Fibroblast of lung (primary cell): ENCODE measurements at regions not wholly inside any gene's neighbourhood (a gene's known extent, or its start where the extent isn't known, plus 50 kb on each side); places are given as distances from the start of the nearest gene placed in this dataset.

Experiments used
- CTCF ChIP-seq, 2 donors: IDR thresholded peaks in 1 of 2; conservative IDR thresholded peaks in 1 of 2; 1 replicate in 1 of 2; 2 replicates in 1 of 2; pipeline ENCODE4 v1.5.1; 2011 to 2012; ENCODE audit warnings: low read length in 2 of 2, control low read depth in 1 of 2, inconsistent platforms in 1 of 2, low read depth in 1 of 2, mild to moderate bottlenecking in 1 of 2
- EZH2 ChIP-seq: IDR thresholded peaks from 2 replicates; pipeline ENCODE4 v1.5.1; 2012; ENCODE audit warnings: low read length, control low read depth, mild to moderate bottlenecking; ENCODE audit errors: missing control alignments

- TF ChIP-seq CTCF (conservative IDR thresholded peaks at IDR 0.05 in 1 of 2, IDR thresholded peaks at IDR 0.05 in 1 of 2; ENCODE audit: low read depth in 1 of 2, low read length in 2 of 2) (no peak), EZH2 (no peak)
Observed at GRCh38 chr1:30126848-30127247, 596.5 kb downstream of the MATN1 start.
